NCI-H2196 treated with DMSO at 0.1 percent for 48 hours (cell line): ENCODE measurements at regions not wholly inside any gene's neighbourhood (a gene's known extent, or its start where the extent isn't known, plus 50 kb on each side); places are given as distances from the start of the nearest gene placed in this dataset.

Source experiments
- DNase-seq: peaks from one replicate; lab custom pipeline; 2025; ENCODE audit not compliant: unreplicated experiment; lab: John Stamatoyannopoulos, UW

GRCh38 chr17:77426676-77427386 lies 286.1 kb downstream of the SEC14L1 start:
- DNase-seq, result no peak

GRCh38 chr17:77427391-77427991 lies 286.7 kb downstream of the SEC14L1 start:
- DNase-seq, result no peak

- DNase-seq, result no peak
These were observed 287.4 kb downstream of the SEC14L1 start for GRCh38 chr17:77428020-77428748.

- DNase-seq, result no peak
These were observed 288.1 kb downstream of the SEC14L1 start for GRCh38 chr17:77428749-77429368.

GRCh38 chr17:77429369-77429968 lies 288.7 kb downstream of the SEC14L1 start:
- no peak for DNase-seq

GRCh38 chr17:77429969-77430752 lies 289.4 kb downstream of the SEC14L1 start:
- DNase-seq, result peak; percentile 76

- no peak for DNase-seq
These were observed 291.4 kb downstream of the SEC14L1 start for GRCh38 chr17:77432034-77432661.

- no peak for DNase-seq
These were observed 292.0 kb downstream of the SEC14L1 start for GRCh38 chr17:77432742-77433141.

- DNase-seq, result no peak
These were observed 292.8 kb downstream of the SEC14L1 start for GRCh38 chr17:77433385-77434135.

- no peak for DNase-seq
These were observed 293.7 kb downstream of the SEC14L1 start for GRCh38 chr17:77434136-77435114.

GRCh38 chr17:77435272-77436057 lies 294.7 kb downstream of the SEC14L1 start:
- no peak for DNase-seq

GRCh38 chr17:77436058-77436442 lies 295.3 kb downstream of the SEC14L1 start:
- DNase-seq, result no peak

- DNase-seq, result no peak
These were observed 295.7 kb downstream of the SEC14L1 start for GRCh38 chr17:77436481-77436880.

GRCh38 chr17:77437017-77437416 lies 296.2 kb downstream of the SEC14L1 start:
- no peak for DNase-seq

- DNase-seq, result no peak
These were observed 297.0 kb downstream of the SEC14L1 start for GRCh38 chr17:77437747-77438146.

GRCh38 chr17:77438241-77439188 lies 297.7 kb downstream of the SEC14L1 start:
- DNase-seq, result no peak
